Stimulated activated CD4-positive, alpha-beta T cell treated with anti-CD3 and anti-CD28 coated beads, Interleukin-1b, Interleukin-23, amount 100 ng/mL, for 1 hour (primary cell): ENCODE measurements at regions not wholly inside any gene's neighbourhood (a gene's known extent, or its start where the extent isn't known, plus 50 kb on each side); places are given as distances from the start of the nearest gene placed in this dataset.

Experiments
- DNase-seq, 2 donors: peaks; one replicate each; pipeline ENCODE4 v3.0.0-alpha.2; 2020; ENCODE audit warnings: low read depth in 2 of 2

DNA sequence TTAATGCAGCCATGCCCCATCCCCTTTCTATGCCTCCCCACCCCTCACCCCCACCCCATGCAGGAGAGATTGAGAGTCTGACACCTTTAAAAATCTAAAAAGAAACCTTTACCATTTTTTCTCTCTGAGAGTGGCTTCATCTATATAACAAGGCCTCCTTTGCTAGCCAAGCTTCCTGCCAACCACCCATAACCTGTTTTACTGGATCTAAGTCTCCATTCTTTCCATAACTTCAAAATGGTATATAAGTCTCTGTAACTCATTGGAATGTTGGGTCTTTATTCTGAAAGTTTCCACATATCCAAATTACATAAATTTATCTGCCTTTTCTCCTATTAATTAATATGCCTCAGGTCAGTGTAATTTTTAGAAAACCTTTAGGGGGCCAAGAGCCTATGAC is 1174.0 kb downstream of the MAT2B start:
- no peak for DNase-seq

DNA sequence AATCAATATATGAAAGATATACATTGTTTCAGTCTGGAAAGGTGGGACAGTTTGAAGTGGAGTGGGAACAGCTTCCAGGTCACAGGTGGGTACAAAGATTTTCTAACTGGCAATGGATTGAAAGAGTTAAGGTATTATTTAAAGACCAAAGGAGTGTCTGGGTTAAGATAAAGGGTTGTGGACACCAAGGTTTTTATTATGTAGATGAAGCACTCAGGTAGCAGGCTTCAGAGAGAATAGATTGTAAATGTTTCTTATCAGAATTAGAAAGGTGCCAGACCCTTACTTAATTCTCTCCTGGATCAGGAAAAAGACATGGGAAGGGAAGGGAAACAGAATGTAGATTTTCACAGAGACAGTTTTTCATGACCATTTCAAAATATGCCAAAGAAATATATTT is 1174.8 kb downstream of the MAT2B start:
- no peak for DNase-seq

DNA sequence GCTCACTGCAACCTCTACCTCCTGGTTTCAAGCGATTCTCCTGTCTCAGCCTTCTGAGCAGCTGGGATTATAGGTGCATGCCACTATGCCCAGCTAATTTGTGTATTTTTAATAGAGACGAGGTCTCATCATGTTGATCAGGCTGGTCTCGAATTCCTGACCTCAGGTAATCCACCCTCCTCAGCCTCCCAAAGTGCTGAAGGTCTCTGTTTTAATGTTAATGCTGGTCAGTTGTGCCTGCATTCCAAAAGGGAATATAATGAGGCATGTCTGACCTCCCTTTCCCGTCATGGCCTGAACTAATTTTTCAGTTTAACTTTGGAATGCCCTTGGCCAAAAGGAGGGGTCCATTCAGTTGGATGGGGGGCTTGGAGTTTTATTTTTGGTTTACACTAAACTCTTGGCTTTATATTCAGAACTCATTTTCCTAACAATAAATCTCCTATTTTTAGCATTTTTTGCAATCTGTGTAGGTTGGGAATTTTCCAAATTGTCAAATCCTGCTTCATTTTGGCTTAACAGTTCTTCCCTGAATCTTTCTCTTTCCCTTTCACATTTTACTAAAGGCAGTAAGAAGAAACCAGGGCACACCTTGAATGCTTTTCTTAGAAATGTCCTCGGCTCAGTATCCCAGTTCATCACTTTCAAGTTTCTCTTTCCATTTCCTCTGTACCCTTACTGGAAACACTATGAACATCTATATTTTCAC is 1175.5 kb downstream of the MAT2B start:
- no peak for DNase-seq

DNA sequence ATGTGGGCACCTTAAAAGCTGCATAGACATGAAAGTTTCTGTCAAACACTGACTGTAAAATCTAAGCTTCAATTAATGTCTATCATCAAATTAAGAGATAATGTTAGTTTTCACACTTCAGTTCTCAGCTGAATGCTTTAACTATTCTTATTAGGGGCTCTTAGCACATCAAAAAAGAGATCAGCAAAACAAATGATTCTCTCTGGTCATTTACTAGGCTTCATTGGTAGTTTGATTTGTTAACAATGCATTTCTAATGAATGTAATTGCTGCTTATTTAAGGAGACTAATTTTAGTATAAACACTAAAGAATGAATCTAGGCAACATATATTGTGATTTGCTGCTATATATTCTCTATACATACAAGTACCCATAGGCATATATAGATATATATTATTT is 1182.0 kb downstream of the MAT2B start:
- no peak for DNase-seq

DNA sequence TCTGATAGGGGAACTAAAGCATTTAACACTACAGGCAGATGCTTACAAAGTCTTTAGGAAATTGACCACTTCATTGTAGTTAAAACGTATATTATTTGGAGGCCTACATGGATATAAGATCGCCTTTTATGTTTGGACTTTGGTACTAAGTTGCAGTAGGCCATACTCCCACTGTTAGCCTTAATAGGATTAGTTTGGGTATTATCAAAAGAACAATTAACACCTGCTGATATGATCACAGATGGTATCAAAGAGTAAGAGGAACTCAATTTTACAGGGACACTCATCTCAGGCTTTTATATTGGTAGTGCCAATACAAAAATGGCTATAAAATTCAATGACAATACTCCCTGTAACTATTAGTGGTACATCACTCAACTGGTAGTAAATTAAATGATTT is 1183.0 kb downstream of the MAT2B start:
- DNase-seq, result no peak

DNA sequence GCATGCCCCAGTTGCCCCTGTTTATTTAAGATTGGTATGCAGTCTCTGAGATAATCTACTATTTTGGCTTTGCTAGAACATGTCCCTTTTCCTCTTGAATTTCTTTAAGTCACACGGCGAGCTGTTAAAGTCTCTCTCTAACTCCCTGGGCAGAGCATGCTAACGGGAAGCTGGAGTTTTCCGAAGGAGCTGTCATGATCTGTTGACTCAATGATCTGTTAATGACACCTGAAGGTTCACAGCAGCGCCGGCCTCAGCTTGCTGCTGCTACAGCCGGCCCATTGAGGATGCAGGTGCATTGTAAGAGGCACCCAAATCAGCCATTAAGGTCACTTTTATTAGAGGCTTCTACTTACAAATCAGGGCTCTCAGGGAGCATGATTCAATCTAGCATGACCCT is 1203.4 kb downstream of the MAT2B start:
- DNase-seq, result no peak

DNA sequence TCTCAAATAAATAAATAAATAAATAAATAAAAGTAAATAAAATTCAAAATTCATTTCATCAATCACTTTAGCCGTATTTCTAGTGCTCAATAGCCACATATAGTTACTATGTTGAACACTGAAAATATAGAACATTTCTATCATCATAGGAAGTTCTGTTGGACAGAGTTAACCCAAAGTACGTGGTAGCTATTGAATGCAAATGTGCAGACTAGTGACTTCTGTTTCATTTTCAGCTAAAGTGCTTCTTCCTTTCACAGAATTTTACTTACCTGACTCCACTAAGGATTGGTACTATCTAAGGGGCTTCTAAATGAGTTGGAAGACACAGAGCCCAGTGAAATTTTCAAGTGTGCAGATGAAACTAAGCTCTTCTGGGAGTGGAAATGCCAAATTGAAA is 1208.3 kb downstream of the MAT2B start:
- DNase-seq, result no peak

DNA sequence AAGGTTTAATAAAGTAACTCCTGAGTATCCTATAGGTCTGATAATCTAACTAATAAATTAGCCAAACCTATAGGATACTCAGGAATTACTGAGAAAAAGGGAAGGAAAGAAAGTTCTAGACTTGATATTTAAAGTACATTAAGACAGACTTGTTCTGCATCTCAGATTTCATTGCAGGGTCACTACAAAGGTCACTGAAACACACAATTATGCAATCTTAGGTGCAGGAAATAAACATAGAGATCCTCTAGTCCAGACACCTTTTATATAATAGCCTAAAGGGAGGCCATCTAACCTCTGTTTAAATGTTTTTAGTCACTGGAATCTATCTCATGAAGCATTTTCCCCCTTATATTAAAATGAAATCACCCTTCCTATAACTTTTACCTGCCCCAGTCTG is 1215.7 kb downstream of the MAT2B start:
- no peak for DNase-seq

DNA sequence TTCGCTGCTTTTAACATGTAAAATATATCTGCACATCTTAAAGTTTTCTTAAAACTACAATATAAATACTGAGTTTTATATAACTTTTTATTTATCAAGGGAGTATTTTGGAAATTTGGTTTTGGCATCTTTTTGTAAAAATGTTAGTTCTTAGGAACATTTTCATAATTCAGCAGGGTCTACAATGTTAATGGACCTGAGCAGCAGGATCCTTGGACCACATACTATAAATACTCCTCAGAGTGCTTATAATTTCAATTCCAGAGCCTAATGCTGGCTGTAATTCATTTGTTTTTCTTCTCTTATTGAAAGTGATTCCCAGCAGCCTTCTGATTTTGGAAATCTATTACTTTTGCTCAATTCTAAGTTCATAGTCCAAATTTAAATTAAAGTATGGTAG is 1216.2 kb downstream of the MAT2B start:
- no peak for DNase-seq

DNA sequence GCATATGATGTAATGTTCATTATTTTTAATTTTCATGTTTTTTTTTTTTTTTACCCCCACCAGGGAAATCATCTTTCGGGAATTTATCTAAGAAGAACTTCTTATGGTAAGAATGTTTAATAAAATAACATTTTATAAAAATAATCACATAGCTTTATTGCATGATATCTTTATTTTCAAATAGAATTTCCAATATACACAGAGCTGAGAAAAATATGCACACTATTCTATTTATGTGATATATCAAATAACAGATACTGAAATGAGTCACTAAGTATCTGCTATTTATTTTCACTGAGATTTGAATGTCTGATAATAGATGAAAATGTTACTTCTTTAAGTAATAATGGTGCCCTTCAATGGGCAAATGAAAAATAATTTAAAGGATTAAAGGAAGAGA is 1217.3 kb downstream of the MAT2B start:
- no peak for DNase-seq

DNA sequence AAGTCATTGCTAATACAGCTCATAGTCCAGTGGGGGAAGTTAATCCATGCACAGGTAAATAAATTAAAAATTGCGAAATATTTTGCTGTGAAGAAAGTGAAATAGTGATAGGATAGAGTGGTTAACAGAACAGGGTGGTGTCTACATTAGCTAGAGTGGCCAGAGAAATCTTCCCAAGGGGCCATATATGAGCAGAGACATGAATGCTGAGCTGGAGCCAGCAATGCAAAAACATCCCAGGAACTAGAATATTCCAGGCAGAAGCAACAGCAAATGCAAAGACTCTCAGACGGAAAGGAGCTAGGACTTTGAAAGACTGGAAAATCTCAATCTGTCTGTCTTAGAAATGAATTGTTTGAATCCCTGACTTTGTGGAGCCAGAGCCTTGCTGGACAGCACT is 1221.6 kb downstream of the MAT2B start:
- no peak for DNase-seq

DNA sequence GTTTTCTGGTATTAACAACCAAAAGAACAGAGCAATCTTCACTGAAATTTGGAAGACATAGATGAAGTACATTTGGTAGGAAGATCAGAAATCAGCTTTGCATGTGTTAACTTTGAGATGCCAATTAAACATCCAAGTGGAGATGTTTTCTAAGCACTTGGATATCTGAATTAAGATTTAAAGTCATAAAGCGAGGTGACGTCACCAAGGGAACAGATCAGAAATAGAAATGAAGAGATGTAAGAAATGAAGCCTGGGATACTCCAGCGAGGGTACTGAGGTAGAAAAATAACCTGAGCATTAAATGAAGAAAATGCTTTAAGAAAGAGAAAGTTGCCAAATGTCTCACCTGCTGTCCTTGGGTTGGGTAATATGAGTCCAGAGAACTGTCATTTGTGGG is 1223.3 kb downstream of the MAT2B start:
- DNase-seq, result no peak

DNA sequence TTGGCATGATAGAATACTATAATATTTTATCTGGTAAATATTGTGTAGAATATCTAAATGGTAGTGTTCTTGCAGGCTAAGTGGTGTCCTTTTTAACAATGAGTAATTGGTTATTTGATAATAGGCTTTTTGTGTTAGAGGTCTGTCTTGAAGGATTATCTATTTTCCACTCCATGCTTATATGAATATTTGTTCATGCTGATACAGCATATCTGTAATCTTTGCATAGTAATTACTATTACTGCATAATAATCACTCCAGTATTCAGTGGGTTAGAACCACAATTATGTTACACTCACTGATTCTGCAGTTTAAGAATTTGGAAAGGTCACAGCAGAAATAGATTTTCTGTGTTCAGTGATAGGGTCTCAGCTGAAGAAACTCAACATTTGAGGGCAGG is 1229.9 kb downstream of the MAT2B start:
- DNase-seq, result no peak

DNA sequence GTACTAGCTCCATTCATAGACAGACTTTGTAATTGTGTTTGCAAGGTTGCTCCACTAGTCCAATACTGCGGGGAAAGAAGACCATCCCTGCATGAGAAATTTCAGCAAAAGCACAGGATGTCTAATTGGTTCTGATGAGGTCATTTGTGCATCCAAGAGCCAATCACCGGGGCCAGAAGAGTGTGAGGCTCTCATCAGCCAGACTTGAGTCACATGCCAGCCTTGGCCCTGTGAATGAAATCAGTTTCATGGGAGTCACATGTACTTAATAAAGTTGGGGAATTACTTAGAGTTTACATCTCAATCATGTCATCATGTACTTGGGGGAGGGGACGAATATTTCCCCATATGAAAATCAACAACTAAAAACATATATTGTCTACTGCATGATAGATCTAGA is 1236.0 kb downstream of the MAT2B start:
- DNase-seq, result no peak

DNA sequence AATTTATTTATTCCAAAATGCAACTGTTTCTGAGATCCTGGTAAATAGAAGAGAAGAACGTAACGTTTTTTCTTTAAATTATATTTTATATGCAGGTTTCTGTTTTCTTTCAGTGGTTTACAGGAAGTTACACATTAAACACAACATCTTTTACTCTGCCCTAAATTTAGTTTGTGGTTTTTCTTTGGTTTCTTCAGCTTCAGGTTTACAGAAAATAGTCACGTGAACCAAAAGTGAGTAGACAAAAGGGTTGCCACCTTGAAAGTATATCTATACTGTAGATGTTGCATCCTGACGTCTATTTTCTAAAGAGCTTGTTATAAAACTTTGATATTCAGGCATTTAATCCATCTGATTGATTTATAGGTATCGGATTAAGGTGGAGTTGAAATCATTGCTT is 1236.6 kb downstream of the MAT2B start:
- no peak for DNase-seq

DNA sequence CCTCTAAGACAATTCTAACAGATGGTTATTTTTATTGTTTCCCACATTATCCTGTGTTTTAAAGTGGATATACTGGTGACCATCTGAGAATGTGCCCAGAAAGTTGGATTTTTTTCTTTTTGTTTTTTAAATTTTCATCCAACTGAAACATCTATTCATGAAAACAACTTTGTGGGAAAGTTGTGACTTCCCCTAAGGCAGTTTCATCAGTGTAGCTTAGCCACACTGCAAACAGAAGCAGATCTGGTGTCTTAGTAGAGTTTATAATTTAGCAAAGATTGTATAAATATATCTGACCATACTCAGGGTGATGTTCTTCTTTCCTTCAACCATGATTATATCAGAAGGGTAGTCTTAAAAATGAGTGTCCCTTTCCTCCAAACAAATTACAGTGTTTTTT is 1241.3 kb downstream of the MAT2B start:
- no peak for DNase-seq

DNA sequence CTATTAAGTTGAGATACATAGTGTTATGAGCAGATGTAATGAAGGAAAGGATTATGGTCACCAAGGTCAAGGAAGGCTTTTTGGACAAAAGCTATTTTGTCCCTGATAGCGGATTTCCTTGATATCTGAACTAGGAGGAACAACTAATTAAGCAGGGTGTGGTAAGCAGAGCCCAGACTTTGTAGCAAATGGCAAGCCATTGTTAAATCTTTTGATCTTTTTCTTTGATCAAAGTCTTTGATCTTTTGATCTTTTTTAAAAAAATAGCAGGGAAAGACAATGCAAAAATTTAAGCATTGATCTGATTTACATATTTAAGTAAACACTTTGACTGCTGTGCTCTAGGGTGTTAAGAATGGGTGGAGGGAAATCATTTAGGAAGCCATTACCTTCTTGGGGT is 1242.0 kb downstream of the MAT2B start:
- no peak for DNase-seq

DNA sequence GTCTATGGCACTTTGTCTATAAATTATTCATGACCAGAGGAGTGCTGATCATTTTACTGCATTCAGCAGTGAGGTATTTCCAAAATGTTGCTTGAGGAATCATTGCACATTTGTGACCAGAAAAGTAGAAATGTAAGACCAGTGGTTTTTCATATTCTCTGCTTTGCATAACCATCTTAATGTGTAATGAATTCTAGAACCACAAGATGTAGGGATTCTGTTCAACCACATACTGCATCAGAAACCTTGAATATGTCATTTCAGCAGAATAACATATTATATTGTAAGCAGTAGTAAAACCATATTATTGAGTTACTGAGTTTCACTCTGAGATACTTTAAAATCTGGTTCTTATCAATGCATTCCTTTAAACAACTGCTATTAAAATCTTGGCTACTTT is 1243.4 kb downstream of the MAT2B start:
- DNase-seq, result no peak

DNA sequence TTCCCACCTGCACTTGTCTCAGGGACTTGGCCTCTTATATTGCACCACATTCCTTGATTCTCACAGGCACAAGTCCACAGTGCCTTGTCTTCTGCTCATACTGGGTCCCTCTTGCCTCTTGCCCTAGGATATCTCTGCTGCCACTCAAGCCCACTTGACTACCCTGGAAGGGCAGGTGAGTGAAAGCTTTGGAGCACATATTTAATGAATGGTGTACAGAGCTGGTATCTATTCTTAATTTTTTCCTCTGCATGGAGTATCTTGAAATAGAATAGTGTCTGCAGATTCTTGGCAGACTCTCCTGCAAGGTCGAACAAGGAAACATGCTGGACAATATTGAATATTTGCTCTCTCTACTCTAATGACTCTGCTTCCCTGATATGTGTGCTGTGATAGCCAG is 1248.0 kb downstream of the MAT2B start:
- DNase-seq, result no peak

DNA sequence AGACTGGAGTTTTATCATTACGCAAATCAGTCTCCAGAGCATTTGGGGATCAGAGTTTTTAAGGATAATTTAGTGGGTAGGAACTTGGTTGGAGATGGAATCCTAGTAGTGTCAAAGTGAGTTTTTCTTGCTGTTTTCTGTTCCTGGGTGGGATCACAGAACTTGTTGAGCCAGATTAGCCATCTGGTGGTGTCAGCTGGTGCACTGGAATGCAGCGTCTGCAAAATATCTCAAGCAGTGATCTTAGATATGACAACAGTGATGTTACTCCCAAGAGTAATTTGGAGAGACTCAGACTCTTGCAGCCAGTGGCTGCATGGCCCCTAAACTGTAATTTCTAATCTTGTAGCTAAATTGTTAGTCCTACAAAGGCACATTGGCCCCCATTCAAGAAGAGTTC is 1257.8 kb downstream of the MAT2B start:
- DNase-seq, result no peak

DNA sequence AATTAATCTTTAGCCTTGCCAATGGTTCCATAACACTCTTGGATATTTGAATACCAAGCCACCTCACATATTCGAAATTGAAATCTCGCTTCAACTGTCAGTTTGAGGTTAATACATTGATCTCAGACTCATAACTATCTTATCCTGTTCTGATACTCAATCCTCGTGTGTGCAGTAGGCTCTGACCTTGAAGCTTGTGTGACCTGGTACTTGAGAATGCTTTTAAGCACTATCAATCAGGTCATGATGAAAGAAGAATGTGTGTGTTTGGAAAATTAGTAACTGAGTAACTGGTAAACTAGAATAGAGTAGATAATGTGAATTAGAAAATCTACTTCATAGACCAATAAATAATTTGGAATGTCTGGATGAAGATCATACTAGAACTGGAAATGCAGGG is 1266.7 kb downstream of the MAT2B start:
- no peak for DNase-seq

DNA sequence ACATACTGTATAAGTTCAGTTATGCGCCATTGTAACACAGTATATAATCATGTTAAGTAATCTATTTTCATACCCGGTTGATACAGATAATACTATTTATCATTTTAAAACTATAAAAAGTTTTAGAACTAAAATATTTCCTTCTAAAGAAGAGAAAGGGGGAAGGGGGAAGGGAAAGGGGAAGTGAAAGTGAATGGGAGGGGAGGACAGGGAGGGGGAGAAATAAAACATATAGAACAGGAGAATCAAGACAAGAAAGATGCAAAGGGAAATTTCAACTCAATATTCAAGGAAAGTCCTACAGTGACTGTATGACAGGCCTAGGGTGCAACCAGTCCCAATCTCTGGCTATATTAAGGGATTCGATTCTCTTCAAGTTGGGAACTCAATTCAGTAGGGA is 1278.8 kb downstream of the MAT2B start:
- no peak for DNase-seq

DNA sequence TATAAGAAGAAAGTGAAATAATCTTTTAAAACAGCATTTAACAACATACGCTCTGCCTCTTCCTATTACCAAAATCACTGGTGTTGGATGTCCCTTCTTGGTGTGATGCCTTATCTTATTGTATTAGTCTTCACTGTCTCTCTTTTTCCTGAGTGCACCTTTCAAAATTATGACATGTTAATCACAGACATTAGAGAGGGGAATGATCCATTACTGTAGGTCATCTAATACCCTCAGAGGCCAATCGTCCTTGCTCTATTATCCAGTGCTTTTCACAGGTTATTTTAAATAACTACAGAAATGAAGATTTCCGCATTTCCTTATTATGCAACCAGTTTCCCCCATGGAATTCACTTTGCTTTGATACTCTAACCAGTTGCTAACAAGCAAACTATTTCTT is 1292.7 kb downstream of the MAT2B start:
- no peak for DNase-seq

DNA sequence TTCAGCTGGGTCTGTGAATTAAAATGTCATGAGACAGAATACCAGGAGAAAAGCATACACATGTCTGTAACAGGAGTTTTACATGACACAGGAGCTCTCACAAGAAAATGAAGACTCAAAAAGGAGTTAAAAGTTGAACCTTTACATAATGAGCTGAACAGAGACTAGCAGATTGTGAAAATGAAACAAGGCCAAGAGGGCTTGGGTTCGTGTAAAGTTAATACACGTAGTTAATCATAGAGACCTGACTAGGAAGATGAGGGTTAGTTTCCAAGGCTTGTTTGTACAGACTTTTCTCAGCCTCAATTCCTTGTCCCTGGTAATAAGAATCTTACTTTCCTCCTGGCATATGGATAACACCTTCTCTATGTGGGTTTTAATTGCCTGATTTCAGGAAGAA is 1294.0 kb downstream of the MAT2B start:
- no peak for DNase-seq

DNA sequence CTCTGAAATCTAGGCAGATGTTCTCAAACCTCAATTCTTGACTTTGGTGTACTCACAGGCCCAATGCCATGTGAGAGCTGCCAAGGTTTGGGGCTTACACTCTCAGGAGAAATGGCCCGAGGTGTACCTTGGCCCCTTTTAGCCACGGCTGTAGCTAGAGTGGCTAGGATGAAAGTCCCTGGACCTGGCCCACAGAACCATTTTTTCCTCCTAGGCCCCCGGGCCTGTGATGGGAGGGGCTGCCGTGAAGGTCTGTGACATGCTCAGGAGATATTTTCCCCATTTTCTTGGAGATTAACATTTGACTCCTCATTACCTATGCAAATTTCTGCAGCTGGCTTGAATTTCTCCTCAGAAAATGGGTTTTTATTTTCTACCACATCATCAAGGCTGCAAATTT is 1296.5 kb downstream of the MAT2B start:
- no peak for DNase-seq
